HL-60 (cell line): ENCODE measurements at regions not wholly inside any gene's neighbourhood (a gene's known extent, or its start where the extent isn't known, plus 50 kb on each side); places are given as distances from the start of the nearest gene placed in this dataset.

Experiments
- DNase-seq, 2 experiments: peaks; one replicate each; pipeline ENCODE4 v3.0.0-alpha.2; 2010 to 2020; ENCODE audit warnings: low read depth in 1 of 2, low spot score in 1 of 2
- H3K27ac ChIP-seq: fragments of 250-450 bp; sonication (Bioruptor Pico); replicated peaks from 2 replicates; pipeline ENCODE4 v1.5.1; 2020; ENCODE audit warnings: mild to moderate bottlenecking, moderate library complexity
- H3K27me3 ChIP-seq: fragments of 250-450 bp; sonication (Bioruptor Pico); 2 replicates; pipeline ENCODE4 v1.5.1; 2021; ENCODE audit warnings: mild to moderate bottlenecking, moderate library complexity; ENCODE audit not compliant: insufficient read depth, poor library complexity, severe bottlenecking
- H3K4me3 ChIP-seq: replicated peaks from 2 replicates; pipeline ENCODE4 v1.5.1; 2011; ENCODE audit warnings: mild to moderate bottlenecking, control low read depth, low read length; ENCODE audit not compliant: insufficient read depth
- GABPA ChIP-seq: IDR thresholded peaks from 2 replicates; pipeline ENCODE4 v1.6.1; 2012; ENCODE audit warnings: low read depth
- POLR2AphosphoS5 ChIP-seq: IDR thresholded peaks from 2 replicates; pipeline ENCODE4 v1.6.1; 2012; ENCODE audit warnings: low read depth
- SPI1 ChIP-seq: IDR thresholded peaks from 2 replicates; pipeline ENCODE4 v1.6.1; 2012; ENCODE audit warnings: low read depth, mild to moderate bottlenecking, borderline replicate concordance
- TF ChIP-seq, protein P1 (sequence below): IDR thresholded peaks from one replicate; pipeline ENCODE4 v1.5.1; 2011; ENCODE audit warnings: low read length, control low read depth, inconsistent platforms; ENCODE audit not compliant: insufficient read depth
- TF ChIP-seq, protein P2 (sequence below): IDR thresholded peaks from 2 replicates; pipeline ENCODE4 v1.6.1; 2012; ENCODE audit warnings: low read depth; ENCODE audit not compliant: insufficient replicate concordance

DNA sequence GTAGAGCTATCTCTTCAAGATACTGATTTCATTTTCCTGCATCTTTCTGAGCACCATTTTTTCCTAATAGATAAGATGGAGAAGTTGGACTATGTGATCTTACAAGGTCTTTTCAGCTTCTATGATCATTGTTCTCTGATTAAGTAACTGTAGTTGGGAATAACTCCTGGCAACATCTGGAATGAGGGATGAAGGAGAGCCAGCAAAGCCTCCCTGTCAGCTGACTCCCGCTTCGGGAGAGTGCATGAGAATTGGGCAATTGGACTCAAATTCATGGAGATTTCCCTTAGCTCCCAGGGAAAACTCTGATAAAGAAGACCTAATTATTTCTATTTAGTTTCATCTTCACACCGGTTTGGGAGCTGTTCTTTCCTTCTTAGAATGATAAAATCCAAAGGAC, 146.1 kb downstream of the CCDC71L start:
- Histone ChIP-seq H3K27ac (no peak overlapping the region), H3K27me3 (no peaks in the 10 kb centered on the region), H3K4me3 (no peak overlapping the region)
- DNase-seq, result no peak
- TF ChIP-seq, protein P1, sequence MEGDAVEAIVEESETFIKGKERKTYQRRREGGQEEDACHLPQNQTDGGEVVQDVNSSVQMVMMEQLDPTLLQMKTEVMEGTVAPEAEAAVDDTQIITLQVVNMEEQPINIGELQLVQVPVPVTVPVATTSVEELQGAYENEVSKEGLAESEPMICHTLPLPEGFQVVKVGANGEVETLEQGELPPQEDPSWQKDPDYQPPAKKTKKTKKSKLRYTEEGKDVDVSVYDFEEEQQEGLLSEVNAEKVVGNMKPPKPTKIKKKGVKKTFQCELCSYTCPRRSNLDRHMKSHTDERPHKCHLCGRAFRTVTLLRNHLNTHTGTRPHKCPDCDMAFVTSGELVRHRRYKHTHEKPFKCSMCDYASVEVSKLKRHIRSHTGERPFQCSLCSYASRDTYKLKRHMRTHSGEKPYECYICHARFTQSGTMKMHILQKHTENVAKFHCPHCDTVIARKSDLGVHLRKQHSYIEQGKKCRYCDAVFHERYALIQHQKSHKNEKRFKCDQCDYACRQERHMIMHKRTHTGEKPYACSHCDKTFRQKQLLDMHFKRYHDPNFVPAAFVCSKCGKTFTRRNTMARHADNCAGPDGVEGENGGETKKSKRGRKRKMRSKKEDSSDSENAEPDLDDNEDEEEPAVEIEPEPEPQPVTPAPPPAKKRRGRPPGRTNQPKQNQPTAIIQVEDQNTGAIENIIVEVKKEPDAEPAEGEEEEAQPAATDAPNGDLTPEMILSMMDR, result no peak
- TF ChIP-seq POLR2AphosphoS5, result no peak
- no peak for TF ChIP-seq GABPA

DNA sequence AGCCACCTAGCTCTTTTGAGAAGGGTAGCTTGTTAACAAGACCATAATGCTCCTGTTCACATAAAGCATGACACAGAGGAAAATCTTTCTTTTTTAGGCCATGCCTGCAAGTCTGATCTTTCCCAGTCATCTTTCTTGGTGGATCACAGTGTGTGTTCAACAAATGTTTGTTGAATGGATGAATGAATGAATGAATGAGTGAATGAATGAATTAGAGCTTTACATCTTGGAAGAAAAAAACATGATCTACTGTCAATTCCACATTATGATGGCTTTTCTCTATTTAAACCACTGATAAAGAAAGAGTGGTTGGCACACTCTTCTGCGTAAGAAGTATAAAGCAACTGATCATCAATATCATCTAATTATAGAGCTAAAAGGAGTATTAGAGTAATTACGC, 148.7 kb downstream of the CCDC71L start:
- no peak overlapping the region for H3K4me3 ChIP-seq
- TF ChIP-seq, protein P2, sequence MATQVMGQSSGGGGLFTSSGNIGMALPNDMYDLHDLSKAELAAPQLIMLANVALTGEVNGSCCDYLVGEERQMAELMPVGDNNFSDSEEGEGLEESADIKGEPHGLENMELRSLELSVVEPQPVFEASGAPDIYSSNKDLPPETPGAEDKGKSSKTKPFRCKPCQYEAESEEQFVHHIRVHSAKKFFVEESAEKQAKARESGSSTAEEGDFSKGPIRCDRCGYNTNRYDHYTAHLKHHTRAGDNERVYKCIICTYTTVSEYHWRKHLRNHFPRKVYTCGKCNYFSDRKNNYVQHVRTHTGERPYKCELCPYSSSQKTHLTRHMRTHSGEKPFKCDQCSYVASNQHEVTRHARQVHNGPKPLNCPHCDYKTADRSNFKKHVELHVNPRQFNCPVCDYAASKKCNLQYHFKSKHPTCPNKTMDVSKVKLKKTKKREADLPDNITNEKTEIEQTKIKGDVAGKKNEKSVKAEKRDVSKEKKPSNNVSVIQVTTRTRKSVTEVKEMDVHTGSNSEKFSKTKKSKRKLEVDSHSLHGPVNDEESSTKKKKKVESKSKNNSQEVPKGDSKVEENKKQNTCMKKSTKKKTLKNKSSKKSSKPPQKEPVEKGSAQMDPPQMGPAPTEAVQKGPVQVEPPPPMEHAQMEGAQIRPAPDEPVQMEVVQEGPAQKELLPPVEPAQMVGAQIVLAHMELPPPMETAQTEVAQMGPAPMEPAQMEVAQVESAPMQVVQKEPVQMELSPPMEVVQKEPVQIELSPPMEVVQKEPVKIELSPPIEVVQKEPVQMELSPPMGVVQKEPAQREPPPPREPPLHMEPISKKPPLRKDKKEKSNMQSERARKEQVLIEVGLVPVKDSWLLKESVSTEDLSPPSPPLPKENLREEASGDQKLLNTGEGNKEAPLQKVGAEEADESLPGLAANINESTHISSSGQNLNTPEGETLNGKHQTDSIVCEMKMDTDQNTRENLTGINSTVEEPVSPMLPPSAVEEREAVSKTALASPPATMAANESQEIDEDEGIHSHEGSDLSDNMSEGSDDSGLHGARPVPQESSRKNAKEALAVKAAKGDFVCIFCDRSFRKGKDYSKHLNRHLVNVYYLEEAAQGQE, result no peak
- TF ChIP-seq, protein P1, result no peak
- no peak for TF ChIP-seq SPI1
- no peak for TF ChIP-seq POLR2AphosphoS5
- TF ChIP-seq GABPA, result no peak
- DNase-seq, result no peak
- no peak overlapping the region for H3K27ac ChIP-seq
- no peaks in the 10 kb centered on the region for H3K27me3 ChIP-seq

DNA sequence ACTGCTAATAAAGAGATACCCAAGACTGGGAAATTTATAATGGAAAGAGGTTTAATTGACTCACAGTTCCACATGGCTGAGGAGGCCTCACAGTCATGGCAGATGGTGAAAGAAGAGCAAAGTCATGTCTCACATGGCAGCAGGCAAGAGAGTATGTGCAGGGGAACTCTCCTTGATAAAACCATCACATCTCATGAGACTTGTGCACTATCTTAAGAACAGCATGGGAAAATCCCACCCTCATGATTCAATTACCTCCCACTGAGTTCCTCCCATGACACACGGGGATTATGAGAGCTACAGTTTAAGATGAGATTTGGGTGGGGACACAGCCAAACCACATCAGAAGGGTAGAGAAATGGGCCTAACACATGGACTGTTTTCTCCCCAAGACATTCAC, 156.3 kb downstream of the CCDC71L start:
- TF ChIP-seq GABPA (no peak), SPI1 (no peak), POLR2AphosphoS5 (no peak)
- TF ChIP-seq, protein P1, result no peak
- TF ChIP-seq, protein P2, result no peak
- no peak overlapping the region for H3K4me3 ChIP-seq
- H3K27ac ChIP-seq, result no peak overlapping the region
- no peak for DNase-seq
- no peaks in the 10 kb centered on the region for H3K27me3 ChIP-seq

DNA sequence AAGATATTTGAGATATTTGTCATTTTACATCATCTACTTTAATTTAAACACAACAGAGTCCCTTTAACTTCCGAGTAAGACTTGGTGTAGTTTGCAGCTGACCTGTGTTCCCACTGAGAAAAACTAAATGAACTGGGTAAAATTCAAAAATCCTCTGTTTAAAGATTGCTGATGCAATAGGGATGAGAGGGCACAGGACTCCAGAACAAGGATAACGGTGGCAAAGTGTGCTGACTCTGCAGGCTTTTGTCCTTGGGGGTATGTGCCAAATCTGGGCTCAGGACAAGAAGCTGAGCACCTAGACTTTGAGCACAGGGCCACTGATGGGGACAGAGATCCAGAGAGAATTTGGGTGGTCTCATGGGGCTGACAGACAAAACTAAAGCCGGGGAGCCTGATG, 156.8 kb downstream of the CCDC71L start:
- Histone ChIP-seq H3K4me3 (no peak overlapping the region), H3K27ac (no peak overlapping the region), H3K27me3 (no peaks in the 10 kb centered on the region)
- TF ChIP-seq POLR2AphosphoS5, result no peak
- TF ChIP-seq, protein P2, result no peak
- DNase-seq, result no peak
